Fibroblast of lung (primary cell): ENCODE measurements at regions not wholly inside any gene's neighbourhood (a gene's known extent, or its start where the extent isn't known, plus 50 kb on each side); places are given as distances from the start of the nearest gene placed in this dataset.

Experiments
- CTCF ChIP-seq, 2 donors: IDR thresholded peaks in 1 of 2; conservative IDR thresholded peaks in 1 of 2; 1 replicate in 1 of 2; 2 replicates in 1 of 2; pipeline ENCODE4 v1.5.1; 2011 to 2012; ENCODE audit warnings: low read length in 2 of 2, control low read depth in 1 of 2, inconsistent platforms in 1 of 2, low read depth in 1 of 2, mild to moderate bottlenecking in 1 of 2
- EZH2 ChIP-seq: IDR thresholded peaks from 2 replicates; pipeline ENCODE4 v1.5.1; 2012; ENCODE audit warnings: low read length, control low read depth, mild to moderate bottlenecking; ENCODE audit errors: missing control alignments

- TF ChIP-seq EZH2 (no peak), CTCF (conservative IDR thresholded peaks at IDR 0.05 in 1 of 2, IDR thresholded peaks at IDR 0.05 in 1 of 2; ENCODE audit: low read depth in 1 of 2, low read length in 2 of 2) (no peak)
Observed at GRCh38 chr17:64767269-64767997, 105.3 kb upstream of the SMURF2 start.
